OCI-LY1 (cell line): ENCODE measurements at regions not wholly inside any gene's neighbourhood (a gene's known extent, or its start where the extent isn't known, plus 50 kb on each side); places are given as distances from the start of the nearest gene placed in this dataset.

Source experiments
- H2AFZ ChIP-seq: fragments of 200-600 bp; sonication (generic), shearing (Covaris generic); 2 replicates; pipeline ENCODE4 v1.6.0; 2014; ENCODE audit warnings: antibody characterized with exemption, mild to moderate bottlenecking, low read length
- H3F3A ChIP-seq: fragments of 200-600 bp; sonication (generic), shearing (Covaris generic); 2 replicates; pipeline ENCODE4 v1.6.0; 2014; ENCODE audit warnings: mild to moderate bottlenecking, antibody characterized with exemption, low read length, moderate library complexity; ENCODE audit not compliant: insufficient read depth
- H3K27ac ChIP-seq: fragments of 200-600 bp; sonication (generic); 2 replicates; pipeline ENCODE4 v1.5.1; 2014; ENCODE audit warnings: low read length, mixed run types, mild to moderate bottlenecking, low read depth; ENCODE audit not compliant: poor library complexity, severe bottlenecking
- H3K27me3 ChIP-seq: fragments of 200-600 bp; sonication (generic); 2 replicates; pipeline ENCODE4 v1.6.0; 2014; ENCODE audit warnings: antibody characterized with exemption, mild to moderate bottlenecking, low read length, moderate library complexity; ENCODE audit not compliant: insufficient read depth
- H3K36me3 ChIP-seq: fragments of 200-600 bp; sonication (generic); 2 replicates; pipeline ENCODE4 v1.6.1; 2014; ENCODE audit warnings: mild to moderate bottlenecking, antibody characterized with exemption, low read length, moderate library complexity, mixed read lengths; ENCODE audit not compliant: insufficient read depth
- H3K4me1 ChIP-seq: fragments of 200-600 bp; sonication (generic); 2 replicates; pipeline ENCODE4 v1.5.1; 2014; ENCODE audit warnings: mild to moderate bottlenecking, low read length, moderate library complexity; ENCODE audit not compliant: insufficient read depth, severe bottlenecking
- H3K4me2 ChIP-seq: fragments of 200-600 bp; sonication (generic), shearing (Covaris generic); 2 replicates; pipeline ENCODE4 v1.6.1; 2014; ENCODE audit warnings: low read length
- H3K4me3 ChIP-seq: fragments of 200-600 bp; sonication (generic); 2 replicates; pipeline ENCODE4 v1.5.1; 2014; ENCODE audit warnings: low read length, low read depth, mild to moderate bottlenecking, mixed read lengths; ENCODE audit not compliant: poor library complexity, severe bottlenecking
- H3K79me2 ChIP-seq: fragments of 200-600 bp; shearing (Covaris generic); 2 replicates; pipeline ENCODE4 v1.6.1; 2016; ENCODE audit warnings: mixed run types, low read length, mixed read lengths; ENCODE audit not compliant: insufficient read depth
- H3K9ac ChIP-seq: fragments of 200-600 bp; sonication (generic), shearing (Covaris generic); 2 replicates; pipeline ENCODE4 v1.6.1; 2014; ENCODE audit warnings: mild to moderate bottlenecking, low read length, mixed read lengths
- H3K9me2 ChIP-seq: fragments of 200-600 bp; sonication (generic), shearing (Covaris generic); 2 replicates; pipeline ENCODE4 v1.6.1; 2014; ENCODE audit warnings: low read depth, mild to moderate bottlenecking, low read length, mixed read lengths
- H3K9me3 ChIP-seq: fragments of 200-600 bp; shearing (Covaris generic); 2 replicates; pipeline ENCODE4 v1.6.1; 2014; ENCODE audit warnings: low read length, mixed read lengths
- H4K20me1 ChIP-seq: fragments of 200-600 bp; sonication (generic), shearing (Covaris generic); 2 replicates; pipeline ENCODE4 v1.6.0; 2016; ENCODE audit warnings: mild to moderate bottlenecking, low read length; ENCODE audit not compliant: insufficient read depth
- EZH2 ChIP-seq: fragments of 200-600 bp; sonication (generic), shearing (Covaris generic); IDR thresholded peaks from 2 replicates; pipeline ENCODE4 v1.8.0; 2017; ENCODE audit warnings: borderline replicate concordance, mixed run types, mild to moderate bottlenecking, antibody characterized with exemption, low read length, moderate library complexity, mixed read lengths
- TF ChIP-seq, protein P1 (sequence below): fragments of 200-600 bp; sonication (generic), shearing (Covaris generic); IDR thresholded peaks from 2 replicates; pipeline ENCODE4 v1.5.1; 2017; ENCODE audit warnings: mild to moderate bottlenecking, antibody characterized with exemption, low read length, moderate library complexity, mixed read lengths

DNA sequence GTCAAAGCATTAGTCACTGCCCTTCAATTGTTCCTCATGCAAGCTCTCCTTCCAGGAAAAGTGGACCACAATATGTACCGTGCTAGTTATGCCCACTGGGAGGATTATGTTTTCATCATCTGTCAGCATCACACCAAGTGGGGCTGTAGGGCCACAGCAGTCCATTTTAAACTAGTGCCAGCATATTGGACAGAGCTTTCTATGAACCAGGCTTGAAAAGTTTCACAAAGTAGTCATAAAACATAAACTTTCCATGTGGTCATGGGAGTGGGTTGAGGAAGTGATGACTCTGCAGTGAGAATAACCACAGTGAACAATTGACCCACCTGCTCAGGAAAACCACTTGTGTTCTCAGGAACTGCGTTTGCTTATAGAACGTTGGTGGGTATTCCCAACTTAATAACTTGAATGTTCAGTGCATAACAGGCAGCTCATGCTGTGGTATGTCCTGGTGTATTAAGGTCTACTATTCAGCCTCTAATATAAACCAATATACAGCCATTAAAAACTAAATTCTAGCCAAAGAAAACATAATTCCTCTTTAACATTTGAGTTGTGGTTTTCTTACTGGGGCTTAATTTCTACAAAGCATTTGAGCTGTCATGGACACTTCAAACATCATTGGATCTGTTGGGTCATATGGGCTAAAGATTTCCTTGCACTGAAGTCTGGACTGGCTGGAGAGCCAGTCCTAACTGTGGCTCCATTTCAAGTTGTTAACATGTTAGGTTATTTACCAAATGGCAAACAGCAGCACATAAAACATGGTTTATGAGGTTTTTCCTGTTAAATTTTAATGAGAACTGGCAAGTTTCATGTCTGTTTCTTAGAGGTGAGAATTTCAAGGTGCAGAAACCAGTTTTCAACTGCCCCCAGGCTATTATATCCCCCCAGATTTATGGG, 274.1 kb downstream of the OTOL1 start:
- Histone ChIP-seq H3K79me2 (no peaks in the 10 kb centered on the region), H3K4me2 (no peak overlapping the region), H3F3A (no peaks in the 10 kb centered on the region), H3K9me3 (no peaks in the 10 kb centered on the region), H2AFZ (no peak overlapping the region), H3K27ac (no peak overlapping the region), H3K9me2 (no peaks in the 10 kb centered on the region), H3K9ac (no peak overlapping the region), H3K4me1 (no peaks in the 10 kb centered on the region), H3K36me3 (no peaks in the 10 kb centered on the region), H3K4me3 (no peak overlapping the region), H4K20me1 (no peaks in the 10 kb centered on the region), H3K27me3 (no peaks in the 10 kb centered on the region)
- TF ChIP-seq EZH2, result no peak
- TF ChIP-seq, protein P1, sequence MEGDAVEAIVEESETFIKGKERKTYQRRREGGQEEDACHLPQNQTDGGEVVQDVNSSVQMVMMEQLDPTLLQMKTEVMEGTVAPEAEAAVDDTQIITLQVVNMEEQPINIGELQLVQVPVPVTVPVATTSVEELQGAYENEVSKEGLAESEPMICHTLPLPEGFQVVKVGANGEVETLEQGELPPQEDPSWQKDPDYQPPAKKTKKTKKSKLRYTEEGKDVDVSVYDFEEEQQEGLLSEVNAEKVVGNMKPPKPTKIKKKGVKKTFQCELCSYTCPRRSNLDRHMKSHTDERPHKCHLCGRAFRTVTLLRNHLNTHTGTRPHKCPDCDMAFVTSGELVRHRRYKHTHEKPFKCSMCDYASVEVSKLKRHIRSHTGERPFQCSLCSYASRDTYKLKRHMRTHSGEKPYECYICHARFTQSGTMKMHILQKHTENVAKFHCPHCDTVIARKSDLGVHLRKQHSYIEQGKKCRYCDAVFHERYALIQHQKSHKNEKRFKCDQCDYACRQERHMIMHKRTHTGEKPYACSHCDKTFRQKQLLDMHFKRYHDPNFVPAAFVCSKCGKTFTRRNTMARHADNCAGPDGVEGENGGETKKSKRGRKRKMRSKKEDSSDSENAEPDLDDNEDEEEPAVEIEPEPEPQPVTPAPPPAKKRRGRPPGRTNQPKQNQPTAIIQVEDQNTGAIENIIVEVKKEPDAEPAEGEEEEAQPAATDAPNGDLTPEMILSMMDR, result no peak

- Histone ChIP-seq H3K4me3 (no peak overlapping the region), H3K4me2 (no peak overlapping the region)
- TF ChIP-seq, protein P1, result no peak
- no peak for TF ChIP-seq EZH2
These were observed 284.8 kb downstream of the OTOL1 start for GRCh38 chr3:161781381-161781780.

DNA sequence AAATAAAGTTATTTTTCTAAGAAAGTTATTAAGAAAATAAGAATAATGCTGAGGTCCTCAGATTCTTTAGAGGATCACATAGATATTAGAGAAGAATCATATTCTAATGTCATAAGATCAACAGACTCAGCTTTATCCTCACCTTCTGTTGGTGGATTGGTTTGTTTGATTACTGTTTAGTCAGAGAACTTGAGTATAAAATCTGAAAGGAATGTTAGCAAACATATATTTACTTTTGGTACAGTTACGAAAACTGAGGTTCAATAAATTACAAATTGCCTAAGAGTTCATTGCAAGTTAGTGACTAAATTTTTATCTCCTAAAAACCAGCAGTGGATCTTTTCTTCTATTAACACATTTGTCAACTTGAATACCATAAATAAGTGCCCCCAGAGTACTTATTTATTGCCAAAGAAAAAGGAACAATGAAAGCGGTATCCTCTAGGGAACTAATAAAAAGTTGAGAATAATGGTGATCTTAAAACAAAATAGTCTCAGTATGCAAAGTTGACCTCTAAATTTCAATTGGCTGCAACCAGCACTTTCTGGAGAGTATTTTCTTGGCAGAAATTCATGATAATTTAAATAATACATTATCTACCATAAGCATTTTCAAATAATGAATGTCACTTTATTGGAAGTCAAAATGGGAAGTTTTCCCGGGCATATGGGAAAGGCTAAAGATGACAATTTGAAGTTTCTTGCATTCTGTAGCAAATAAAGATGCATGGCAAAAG, 296.8 kb downstream of the OTOL1 start:
- Histone ChIP-seq H3K79me2 (no peaks in the 10 kb centered on the region), H3K4me2 (no peak overlapping the region), H3K27ac (no peak overlapping the region), H4K20me1 (no peaks in the 10 kb centered on the region), H3K4me1 (no peaks in the 10 kb centered on the region), H3K9ac (no peak overlapping the region), H3K9me2 (no peaks in the 10 kb centered on the region), H3K36me3 (no peaks in the 10 kb centered on the region), H3K4me3 (no peak overlapping the region), H2AFZ (no peak overlapping the region), H3K27me3 (no peaks in the 10 kb centered on the region), H3F3A (no peaks in the 10 kb centered on the region), H3K9me3 (no peaks in the 10 kb centered on the region)
- TF ChIP-seq, protein P1, result no peak
- no peak for TF ChIP-seq EZH2

More at GRCh38 chr3:161781381-161781780, 284.8 kb downstream of the OTOL1 start:
- Histone ChIP-seq H3K9me3 (no peaks in the 10 kb centered on the region), H3F3A (no peaks in the 10 kb centered on the region), H3K4me1 (no peaks in the 10 kb centered on the region), H3K27me3 (no peaks in the 10 kb centered on the region), H3K9ac (no peak overlapping the region), H3K36me3 (no peaks in the 10 kb centered on the region), H3K9me2 (no peaks in the 10 kb centered on the region), H3K27ac (no peak overlapping the region), H3K79me2 (no peaks in the 10 kb centered on the region), H2AFZ (no peak overlapping the region), H4K20me1 (no peaks in the 10 kb centered on the region)
